Right lobe of liver (tissue), 6 donors: ENCODE measurements at regions not wholly inside any gene's neighbourhood (a gene's known extent, or its start where the extent isn't known, plus 50 kb on each side); places are given as distances from the start of the nearest gene placed in this dataset.

Experiments used
- ATAC-seq, 4 donors: fragments of 200-7000 bp; cut with Tn5 transposase; one replicate each; pipeline ENCODE4 v1.9.1; 2020; ENCODE audit warnings: mild to moderate bottlenecking in 4 of 4, moderate library complexity in 4 of 4
- DNase-seq, 3 donors: peaks; one replicate each; pipeline ENCODE4 v3.0.0-alpha.2; 2020
- H3K27ac ChIP-seq, 3 donors: fragments of 200-600 bp; one replicate each; pipeline ENCODE4 v1.8.0; 2022
- H3K27me3 ChIP-seq, 2 donors: fragments of 200-600 bp; one replicate each; pipeline ENCODE4 v1.8.0; 2022
- H3K36me3 ChIP-seq, 4 donors: fragments of 200-600 bp; sonication (generic) in 1 of 4; one replicate each; pipeline versions ENCODE4 v1.5.1 to v1.8.0; 2017 to 2022; ENCODE audit warnings: control low read depth in 1 of 4
- H3K4me1 ChIP-seq, 4 donors: fragments of 200-600 bp; sonication (generic) in 1 of 4; one replicate each; pipeline versions ENCODE4 v1.5.1 to v1.8.0; 2017 to 2022; ENCODE audit warnings: control low read depth in 1 of 4
- H3K4me3 ChIP-seq, 3 donors: fragments of 200-600 bp; one replicate each; pipeline ENCODE4 v1.8.0; 2022
- H3K9me3 ChIP-seq, 4 donors: fragments of 200-600 bp; sonication (generic) in 1 of 4; one replicate each; pipeline versions ENCODE4 v1.5.1 to v1.8.0; 2017 to 2022; ENCODE audit warnings: control low read depth in 1 of 4
- POLR2A ChIP-seq: fragments of 450-650 bp; IDR thresholded peaks from one replicate; pipeline ENCODE4 v1.6.1; 2017; ENCODE audit warnings: antibody characterized with exemption, mild to moderate bottlenecking
- WGBS: methylation state at CpG from one replicate; pipeline ENCODE4 v1.1.6; 2018; ENCODE audit warnings: low coverage, low lambda C conversion rate; ENCODE audit not compliant: insufficient coverage; ENCODE audit errors: missing lambda C conversion rate; 5-methylcytosine and 5-hydroxymethylcytosine counted together
- intact Hi-C, 2 donors: fragments of 100-400 bp; cut with DNase I; formaldehyde crosslinking; loops; one replicate each; pipeline versions ENCODE4 v1.11.2 to v1.14.1; 2022
- TF ChIP-seq, protein P1 (sequence below), 4 donors: fragments of 200-600 bp in 3 of 4; fragments of 450-650 bp in 1 of 4; IDR thresholded peaks; one replicate each; pipeline versions ENCODE4 v1.5.1 to v1.8.0; 2016 to 2022; ENCODE audit warnings: antibody characterized with exemption in 4 of 4, mild to moderate bottlenecking in 2 of 4
- donor health status: DM: no; HTN: yes; CAD: no.
- donor health status: DM: no; HTN: no; CAD: no.
- donor health status: DM: no; HTN: no; CAD: no.
- donor health status: DM: no; HTN: yes; CAD: no.
- donor health status: DM: no; HTN: yes; CAD: no.

DNA sequence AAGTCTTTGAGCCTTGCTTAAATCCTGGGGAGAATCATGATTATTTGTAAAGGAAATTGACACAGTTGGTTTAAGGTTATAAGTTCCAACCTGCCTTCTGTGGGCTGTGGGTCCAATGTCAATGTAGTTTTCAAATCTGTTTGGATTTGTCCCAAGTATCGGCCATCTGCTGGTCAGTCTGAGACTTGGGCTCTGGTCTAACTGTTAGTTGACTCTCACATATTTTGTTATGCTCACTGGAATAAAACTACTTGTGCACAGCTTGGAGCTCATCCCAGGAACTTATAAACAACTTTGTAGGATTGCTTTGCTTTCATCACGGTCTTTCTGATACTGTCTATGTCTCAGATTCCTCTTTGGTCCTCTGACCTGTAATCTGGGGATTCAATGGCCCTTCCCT, 1026.2 kb upstream of the ZEB2 start:
- no peak overlapping the region for H3K4me3 ChIP-seq
- no peaks in the 10 kb centered on the region for H3K9me3 ChIP-seq
- 35% methylated on average over 2 of the region's 2 CpGs for WGBS
- TF ChIP-seq, protein P1, sequence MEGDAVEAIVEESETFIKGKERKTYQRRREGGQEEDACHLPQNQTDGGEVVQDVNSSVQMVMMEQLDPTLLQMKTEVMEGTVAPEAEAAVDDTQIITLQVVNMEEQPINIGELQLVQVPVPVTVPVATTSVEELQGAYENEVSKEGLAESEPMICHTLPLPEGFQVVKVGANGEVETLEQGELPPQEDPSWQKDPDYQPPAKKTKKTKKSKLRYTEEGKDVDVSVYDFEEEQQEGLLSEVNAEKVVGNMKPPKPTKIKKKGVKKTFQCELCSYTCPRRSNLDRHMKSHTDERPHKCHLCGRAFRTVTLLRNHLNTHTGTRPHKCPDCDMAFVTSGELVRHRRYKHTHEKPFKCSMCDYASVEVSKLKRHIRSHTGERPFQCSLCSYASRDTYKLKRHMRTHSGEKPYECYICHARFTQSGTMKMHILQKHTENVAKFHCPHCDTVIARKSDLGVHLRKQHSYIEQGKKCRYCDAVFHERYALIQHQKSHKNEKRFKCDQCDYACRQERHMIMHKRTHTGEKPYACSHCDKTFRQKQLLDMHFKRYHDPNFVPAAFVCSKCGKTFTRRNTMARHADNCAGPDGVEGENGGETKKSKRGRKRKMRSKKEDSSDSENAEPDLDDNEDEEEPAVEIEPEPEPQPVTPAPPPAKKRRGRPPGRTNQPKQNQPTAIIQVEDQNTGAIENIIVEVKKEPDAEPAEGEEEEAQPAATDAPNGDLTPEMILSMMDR (IDR thresholded peaks at IDR 0.05): peak in 1 of 4 donors; percentile 9
- no peak for TF ChIP-seq POLR2A
- H3K27ac ChIP-seq: no peak overlapping the region
- intact Hi-C loops: no loop called here
- ATAC-seq (no peak), DNase-seq (no peak)
- H3K36me3 ChIP-seq: no peaks in the 10 kb centered on the region
- no peaks in the 10 kb centered on the region for H3K4me1 ChIP-seq
- H3K27me3 ChIP-seq: no peaks in the 10 kb centered on the region

GRCh38 chr2:145543856-145544255, 1023.9 kb upstream of the ZEB2 start:
- no peak for DNase-seq
- ATAC-seq: no peak
- no peaks in the 10 kb centered on the region for H3K4me1 ChIP-seq
- no peak overlapping the region for H3K4me3 ChIP-seq
- H3K27me3 ChIP-seq: no peaks in the 10 kb centered on the region
- WGBS: 32% methylated on average over 5 of the region's 5 CpGs
- H3K36me3 ChIP-seq: no peaks in the 10 kb centered on the region
- intact Hi-C loops: no loop called here
- H3K9me3 ChIP-seq: no peaks in the 10 kb centered on the region
- TF ChIP-seq POLR2A: no peak
- H3K27ac ChIP-seq: no peak overlapping the region

- Histone ChIP-seq H3K4me1 (no peaks in the 10 kb centered on the region), H3K27me3 (no peaks in the 10 kb centered on the region), H3K9me3 (no peaks in the 10 kb centered on the region), H3K36me3 (no peaks in the 10 kb centered on the region), H3K27ac (no peak overlapping the region), H3K4me3 (no peak overlapping the region)
- no peak for DNase-seq
- intact Hi-C loops: no loop called here
- WGBS: 32% methylated on average over 2 of the region's 2 CpGs
- TF ChIP-seq, protein P1 (IDR thresholded peaks at IDR 0.05): no peak
- no peak for TF ChIP-seq POLR2A
- ATAC-seq: no peak
Measured at GRCh38 chr2:145543155-145543554, 1023.2 kb upstream of the ZEB2 start.

- no peak for TF ChIP-seq POLR2A
- TF ChIP-seq, protein P1 (IDR thresholded peaks at IDR 0.05): no peak
- no peak for ATAC-seq
- Histone ChIP-seq H3K9me3 (no peaks in the 10 kb centered on the region), H3K4me1 (no peaks in the 10 kb centered on the region), H3K27ac (no peak overlapping the region), H3K4me3 (no peak overlapping the region), H3K27me3 (no peaks in the 10 kb centered on the region), H3K36me3 (no peaks in the 10 kb centered on the region)
- intact Hi-C loops: no loop called here
- DNase-seq: no peak
- WGBS: 85% methylated on average over 2 of the region's 2 CpGs
Measured at GRCh38 chr2:145541028-145541427, 1021.1 kb upstream of the ZEB2 start.

GRCh38 chr2:145538661-145539350, 1018.9 kb upstream of the ZEB2 start:
- WGBS: 42% methylated on average over 5 of the region's 5 CpGs
- no peak overlapping the region for H3K27ac ChIP-seq
- H3K27me3 ChIP-seq: no peaks in the 10 kb centered on the region

More at GRCh38 chr2:145538661-145539350, 1018.9 kb upstream of the ZEB2 start:
- intact Hi-C loops: no loop called here
- no peak for DNase-seq
- no peaks in the 10 kb centered on the region for H3K9me3 ChIP-seq
- no peak overlapping the region for H3K4me3 ChIP-seq
- TF ChIP-seq POLR2A: no peak
- TF ChIP-seq, protein P1 (IDR thresholded peaks at IDR 0.05): no peak
- ATAC-seq: no peak
- no peaks in the 10 kb centered on the region for H3K36me3 ChIP-seq
- no peaks in the 10 kb centered on the region for H3K4me1 ChIP-seq
